ENCODE measurements at regions not wholly inside any gene's neighbourhood (a gene's known extent, or its start where the extent isn't known, plus 50 kb on each side); places are given as distances from the start of the nearest gene placed in this dataset.

DNA sequence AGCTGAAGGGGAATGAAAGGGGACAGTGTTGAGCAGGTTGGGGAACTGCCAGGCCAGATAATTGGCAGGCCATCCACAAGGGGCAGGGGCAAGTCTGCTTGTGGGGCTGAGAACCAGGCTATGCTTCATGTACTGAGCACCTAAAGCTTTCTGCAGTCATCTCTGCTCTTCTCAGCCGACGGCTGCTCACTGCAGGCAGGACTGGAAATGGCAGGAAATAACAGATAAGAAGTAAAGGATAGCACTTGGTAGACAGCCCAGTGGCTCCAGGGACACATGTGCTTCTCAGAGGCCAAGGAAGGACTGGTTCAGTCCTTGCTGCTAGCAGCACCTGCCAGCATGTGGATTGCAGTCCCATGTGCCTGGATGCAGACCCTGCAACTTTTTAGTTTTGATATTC lies 89.8 kb downstream of the CD164 start:
- no peaks in the 10 kb centered on the region for H3K27me3 ChIP-seq (ENCODE audit: insufficient read depth, low read depth, low read length)
- H4K20me1 ChIP-seq (ENCODE audit: insufficient read depth) = no peaks in the 10 kb centered on the region
- no peak overlapping the region for H3K9ac ChIP-seq (ENCODE audit: low read length)
- H3K9me2 ChIP-seq (ENCODE audit: insufficient read depth, low read length) = no peaks in the 10 kb centered on the region
- H3K79me2 ChIP-seq (replicated peaks; ENCODE audit: insufficient read depth, low read length) = no peaks in the 10 kb centered on the region
- no peak for TF ChIP-seq REST (IDR thresholded peaks at IDR 0.05; ENCODE audit: borderline replicate concordance)
- TF ChIP-seq, protein P1, sequence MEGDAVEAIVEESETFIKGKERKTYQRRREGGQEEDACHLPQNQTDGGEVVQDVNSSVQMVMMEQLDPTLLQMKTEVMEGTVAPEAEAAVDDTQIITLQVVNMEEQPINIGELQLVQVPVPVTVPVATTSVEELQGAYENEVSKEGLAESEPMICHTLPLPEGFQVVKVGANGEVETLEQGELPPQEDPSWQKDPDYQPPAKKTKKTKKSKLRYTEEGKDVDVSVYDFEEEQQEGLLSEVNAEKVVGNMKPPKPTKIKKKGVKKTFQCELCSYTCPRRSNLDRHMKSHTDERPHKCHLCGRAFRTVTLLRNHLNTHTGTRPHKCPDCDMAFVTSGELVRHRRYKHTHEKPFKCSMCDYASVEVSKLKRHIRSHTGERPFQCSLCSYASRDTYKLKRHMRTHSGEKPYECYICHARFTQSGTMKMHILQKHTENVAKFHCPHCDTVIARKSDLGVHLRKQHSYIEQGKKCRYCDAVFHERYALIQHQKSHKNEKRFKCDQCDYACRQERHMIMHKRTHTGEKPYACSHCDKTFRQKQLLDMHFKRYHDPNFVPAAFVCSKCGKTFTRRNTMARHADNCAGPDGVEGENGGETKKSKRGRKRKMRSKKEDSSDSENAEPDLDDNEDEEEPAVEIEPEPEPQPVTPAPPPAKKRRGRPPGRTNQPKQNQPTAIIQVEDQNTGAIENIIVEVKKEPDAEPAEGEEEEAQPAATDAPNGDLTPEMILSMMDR (IDR thresholded peaks at IDR 0.05; ENCODE audit: poor library complexity, severe bottlenecking) = no peak
- TF ChIP-seq MXI1 (conservative IDR thresholded peaks at IDR 0.05; ENCODE audit: poor library complexity, severe bottlenecking) = no peak
- H3K36me3 ChIP-seq (ENCODE audit: insufficient read depth, low read length) = no peaks in the 10 kb centered on the region
- no peak overlapping the region for H3K4me2 ChIP-seq (ENCODE audit: low read length)
- H3K4me3 ChIP-seq (ENCODE audit: low read length) = no peak overlapping the region
- no peaks in the 10 kb centered on the region for H3K9me3 ChIP-seq (ENCODE audit: low read length)
- H2AFZ ChIP-seq (ENCODE audit: low read depth, low read length) = no peak overlapping the region
- H3K27ac ChIP-seq (ENCODE audit: low read length) = no peak overlapping the region
- H3F3A ChIP-seq (ENCODE audit: insufficient read depth, low read length, poor library complexity, severe bottlenecking) = no peaks in the 10 kb centered on the region

DNA sequence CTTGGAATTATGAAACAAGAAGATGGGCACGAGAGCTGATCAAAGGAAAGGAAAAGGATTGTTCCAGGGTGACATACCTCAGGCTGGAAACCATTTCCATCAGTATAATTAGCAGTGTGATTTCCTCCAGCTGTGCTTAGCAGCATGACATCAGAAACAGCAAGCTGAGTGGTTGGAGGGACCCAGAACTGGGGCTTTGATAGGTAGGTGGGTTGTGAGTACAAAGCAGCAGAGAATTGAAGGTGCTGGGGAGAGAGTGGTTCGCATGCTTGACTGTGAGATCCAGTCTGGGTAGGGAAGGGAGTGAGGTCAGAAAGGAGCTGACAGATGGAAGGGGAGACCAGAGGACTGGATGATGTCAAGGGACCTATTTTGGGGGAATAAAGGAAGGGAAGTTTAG lies 90.4 kb downstream of the CD164 start:
- TF ChIP-seq REST (IDR thresholded peaks at IDR 0.05; ENCODE audit: borderline replicate concordance) (no peak), MXI1 (conservative IDR thresholded peaks at IDR 0.05; ENCODE audit: poor library complexity, severe bottlenecking) (no peak), SMC3 (conservative IDR thresholded peaks at IDR 0.05; ENCODE audit: poor library complexity) (no peak), EP300 (conservative IDR thresholded peaks at IDR 0.05; ENCODE audit: poor library complexity, severe bottlenecking) (no peak), RAD21 (conservative IDR thresholded peaks at IDR 0.05) (no peak), POLR2AphosphoS5 (IDR thresholded peaks at IDR 0.05) (no peak)
- TF ChIP-seq, protein P1 (IDR thresholded peaks at IDR 0.05; ENCODE audit: poor library complexity, severe bottlenecking) = no peak
- Histone ChIP-seq H3K79me2 (replicated peaks; ENCODE audit: insufficient read depth, low read length) (no peaks in the 10 kb centered on the region), H3K9me2 (ENCODE audit: insufficient read depth, low read length) (no peaks in the 10 kb centered on the region), H4K20me1 (ENCODE audit: insufficient read depth) (no peaks in the 10 kb centered on the region), H3K27ac (ENCODE audit: low read length) (no peak overlapping the region), H3K4me3 (ENCODE audit: low read length) (no peak overlapping the region), H3K27me3 (ENCODE audit: insufficient read depth, low read depth, low read length) (no peaks in the 10 kb centered on the region), H3K9me3 (ENCODE audit: low read length) (no peaks in the 10 kb centered on the region), H3K4me2 (ENCODE audit: low read length) (no peak overlapping the region), H3K9ac (ENCODE audit: low read length) (no peak overlapping the region), H3K36me3 (ENCODE audit: insufficient read depth, low read length) (no peaks in the 10 kb centered on the region), H2AFZ (ENCODE audit: low read depth, low read length) (no peak overlapping the region), H3F3A (ENCODE audit: insufficient read depth, low read length, poor library complexity, severe bottlenecking) (no peaks in the 10 kb centered on the region)

Data from neural cell (in vitro differentiated cells).